Glutamatergic neuron (in vitro differentiated cells): ENCODE measurements at regions not wholly inside any gene's neighbourhood (a gene's known extent, or its start where the extent isn't known, plus 50 kb on each side); places are given as distances from the start of the nearest gene placed in this dataset.

ENCODE experiments used
- DNase-seq: peaks from one replicate; pipeline ENCODE4 v3.0.0; 2022
- H3K27ac Mint-ChIP-seq: one replicate; pipeline ENCODE4 v1.8.0; 2020; ENCODE audit warnings: mild to moderate bottlenecking, mixed read lengths, inconsistent platforms; ENCODE audit not compliant: unreplicated experiment
- H3K27me3 Mint-ChIP-seq: one replicate; pipeline ENCODE4 v1.8.0; 2020; ENCODE audit warnings: mild to moderate bottlenecking, moderate library complexity, mixed read lengths, inconsistent platforms; ENCODE audit not compliant: unreplicated experiment
- H3K36me3 Mint-ChIP-seq: one replicate; pipeline ENCODE4 v1.8.0; 2020; ENCODE audit warnings: mild to moderate bottlenecking, mixed read lengths, inconsistent platforms; ENCODE audit not compliant: unreplicated experiment
- H3K4me1 Mint-ChIP-seq: one replicate; pipeline ENCODE4 v1.8.0; 2020; ENCODE audit warnings: mild to moderate bottlenecking, low read depth, mixed read lengths, inconsistent platforms; ENCODE audit not compliant: unreplicated experiment
- H3K4me3 Mint-ChIP-seq: one replicate; pipeline ENCODE4 v1.8.0; 2020; ENCODE audit warnings: mild to moderate bottlenecking, mixed read lengths, inconsistent platforms; ENCODE audit not compliant: unreplicated experiment
- H3K9me3 Mint-ChIP-seq: one replicate; pipeline ENCODE4 v1.8.0; 2020; ENCODE audit warnings: mild to moderate bottlenecking, moderate library complexity, mixed read lengths, inconsistent platforms; ENCODE audit not compliant: unreplicated experiment
- TF ChIP-seq, protein P1 (sequence below): fragments of 200-600 bp; sonication (generic); IDR thresholded peaks from one replicate; pipeline ENCODE4 v1.5.0; 2021; ENCODE audit not compliant: partially characterized antibody, unreplicated experiment

DNA sequence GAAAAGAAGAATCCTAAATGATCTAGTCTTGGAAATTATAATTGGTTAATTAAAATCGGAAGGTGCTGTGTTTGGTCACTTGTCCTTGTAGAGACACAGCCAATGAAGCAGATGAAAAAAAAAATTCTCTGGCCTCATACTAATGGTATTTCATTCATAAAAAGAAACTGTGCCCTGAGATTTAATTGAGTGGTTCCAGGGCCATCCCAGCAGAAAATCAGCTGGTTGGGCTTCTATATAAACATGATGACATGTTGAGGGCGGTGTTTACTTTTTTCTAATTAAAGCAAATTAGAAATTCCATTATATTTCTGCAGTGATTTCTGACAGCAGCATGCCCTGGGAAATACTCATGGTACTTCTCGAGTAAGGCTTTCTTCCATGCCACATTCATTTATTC is 191.9 kb upstream of the KCNJ16 start:
- H3K9me3 Mint-ChIP-seq: no peaks in the 10 kb centered on the region
- no peak overlapping the region for H3K4me3 Mint-ChIP-seq
- H3K27me3 Mint-ChIP-seq: no peaks in the 10 kb centered on the region
- no peak overlapping the region for H3K27ac Mint-ChIP-seq
- no peaks in the 10 kb centered on the region for H3K4me1 Mint-ChIP-seq
- TF ChIP-seq, protein P1, sequence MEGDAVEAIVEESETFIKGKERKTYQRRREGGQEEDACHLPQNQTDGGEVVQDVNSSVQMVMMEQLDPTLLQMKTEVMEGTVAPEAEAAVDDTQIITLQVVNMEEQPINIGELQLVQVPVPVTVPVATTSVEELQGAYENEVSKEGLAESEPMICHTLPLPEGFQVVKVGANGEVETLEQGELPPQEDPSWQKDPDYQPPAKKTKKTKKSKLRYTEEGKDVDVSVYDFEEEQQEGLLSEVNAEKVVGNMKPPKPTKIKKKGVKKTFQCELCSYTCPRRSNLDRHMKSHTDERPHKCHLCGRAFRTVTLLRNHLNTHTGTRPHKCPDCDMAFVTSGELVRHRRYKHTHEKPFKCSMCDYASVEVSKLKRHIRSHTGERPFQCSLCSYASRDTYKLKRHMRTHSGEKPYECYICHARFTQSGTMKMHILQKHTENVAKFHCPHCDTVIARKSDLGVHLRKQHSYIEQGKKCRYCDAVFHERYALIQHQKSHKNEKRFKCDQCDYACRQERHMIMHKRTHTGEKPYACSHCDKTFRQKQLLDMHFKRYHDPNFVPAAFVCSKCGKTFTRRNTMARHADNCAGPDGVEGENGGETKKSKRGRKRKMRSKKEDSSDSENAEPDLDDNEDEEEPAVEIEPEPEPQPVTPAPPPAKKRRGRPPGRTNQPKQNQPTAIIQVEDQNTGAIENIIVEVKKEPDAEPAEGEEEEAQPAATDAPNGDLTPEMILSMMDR: no peak
- DNase-seq: no peak
- no peaks in the 10 kb centered on the region for H3K36me3 Mint-ChIP-seq

DNA sequence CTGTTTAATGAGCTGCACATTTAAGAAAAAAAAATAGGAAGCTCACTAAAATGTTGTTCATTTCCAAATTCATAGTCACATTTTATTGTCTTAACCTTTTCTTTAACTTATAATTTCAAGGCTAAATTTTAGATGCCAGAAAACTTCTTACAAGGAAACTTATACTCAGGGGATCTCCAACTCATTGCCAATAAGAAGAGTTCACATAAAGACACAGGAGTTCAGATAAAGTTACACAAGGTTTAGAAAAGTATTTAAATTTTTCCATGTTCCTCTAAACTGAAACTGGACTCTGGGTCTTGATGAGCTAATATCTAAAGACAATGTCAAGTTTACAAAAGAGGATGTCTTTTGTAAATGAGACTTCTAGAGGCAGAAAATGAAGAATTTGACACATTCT is 190.7 kb upstream of the KCNJ16 start:
- Mint-ChIP-seq H3K4me3 (no peak overlapping the region), H3K4me1 (no peaks in the 10 kb centered on the region), H3K27ac (no peak overlapping the region), H3K27me3 (no peaks in the 10 kb centered on the region), H3K9me3 (no peaks in the 10 kb centered on the region), H3K36me3 (no peaks in the 10 kb centered on the region)
- no peak for DNase-seq
- TF ChIP-seq, protein P1: no peak

DNA sequence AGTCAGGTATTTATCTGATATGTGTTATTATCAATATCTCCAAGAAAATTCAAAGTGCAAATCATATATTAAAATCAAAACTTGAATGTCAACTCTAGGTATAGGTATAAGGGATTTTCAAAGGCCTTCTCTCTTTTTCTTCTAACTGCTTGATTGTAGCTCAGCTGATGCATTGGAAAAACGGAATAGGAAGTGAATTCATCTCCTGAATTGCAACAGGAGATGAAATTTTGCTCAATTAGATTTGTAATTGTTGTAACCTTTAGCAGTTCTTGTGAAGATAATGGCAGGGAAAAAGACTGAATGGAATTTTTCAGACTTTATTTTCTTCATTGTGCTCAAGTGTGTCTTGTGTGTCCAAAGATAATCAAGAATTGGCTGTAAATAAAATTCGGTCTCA is 190.2 kb upstream of the KCNJ16 start:
- TF ChIP-seq, protein P1: no peak
- no peaks in the 10 kb centered on the region for H3K4me1 Mint-ChIP-seq
- no peaks in the 10 kb centered on the region for H3K27me3 Mint-ChIP-seq
- DNase-seq: no peak
- no peaks in the 10 kb centered on the region for H3K36me3 Mint-ChIP-seq
- no peak overlapping the region for H3K27ac Mint-ChIP-seq
- H3K4me3 Mint-ChIP-seq: no peak overlapping the region
- no peaks in the 10 kb centered on the region for H3K9me3 Mint-ChIP-seq

DNA sequence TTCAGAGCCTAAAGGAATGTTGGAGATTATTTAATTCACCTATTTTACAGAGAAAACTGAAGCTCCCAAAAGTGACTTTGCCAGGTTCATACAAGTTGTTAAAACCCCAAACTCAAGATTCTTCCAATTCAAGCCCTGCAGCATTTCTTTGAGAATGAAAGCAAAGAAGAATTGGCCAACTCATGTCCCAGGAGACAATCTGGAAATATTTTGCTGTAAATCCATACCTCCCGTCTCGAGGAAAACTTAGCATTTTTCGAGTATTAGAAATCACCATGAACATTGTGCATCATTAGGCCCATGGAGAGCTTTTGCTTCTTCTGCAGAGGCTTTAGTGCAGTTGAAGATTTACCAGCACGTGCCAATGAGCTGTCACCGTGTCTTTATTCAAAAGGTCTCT is 176.4 kb upstream of the KCNJ16 start:
- Mint-ChIP-seq H3K36me3 (no peaks in the 10 kb centered on the region), H3K9me3 (no peaks in the 10 kb centered on the region), H3K4me3 (no peak overlapping the region), H3K27ac (no peak overlapping the region), H3K4me1 (no peaks in the 10 kb centered on the region), H3K27me3 (no peaks in the 10 kb centered on the region)
- TF ChIP-seq, protein P1: no peak
- no peak for DNase-seq

DNA sequence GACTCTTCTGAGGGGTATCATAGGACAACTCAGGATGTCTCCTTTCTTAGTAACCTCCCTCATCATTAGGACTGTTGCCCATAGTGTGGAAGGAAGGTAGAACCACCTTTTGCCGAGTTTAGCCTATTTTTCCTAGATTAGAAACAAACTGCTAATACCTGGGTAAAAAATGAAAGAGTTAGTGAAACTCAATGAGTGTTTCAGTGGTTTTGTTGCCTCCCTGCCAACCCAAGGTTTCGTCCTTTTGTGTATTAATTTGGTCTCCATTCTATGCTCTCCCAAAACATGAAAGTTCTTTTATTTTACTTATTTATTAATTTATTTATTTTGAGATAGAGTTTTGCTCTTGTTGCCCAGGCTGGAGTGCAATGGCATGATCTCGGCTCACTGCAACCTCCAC is 174.9 kb upstream of the KCNJ16 start:
- Mint-ChIP-seq H3K4me3 (no peak overlapping the region), H3K4me1 (no peaks in the 10 kb centered on the region), H3K27ac (no peak overlapping the region), H3K27me3 (no peaks in the 10 kb centered on the region), H3K36me3 (no peaks in the 10 kb centered on the region), H3K9me3 (no peaks in the 10 kb centered on the region)
- no peak for DNase-seq
- TF ChIP-seq, protein P1: no peak
